HG03139 (cell line): ENCODE measurements at regions not wholly inside any gene's neighbourhood (a gene's known extent, or its start where the extent isn't known, plus 50 kb on each side); places are given as distances from the start of the nearest gene placed in this dataset.
"Not testable (repeated sequence)": the region's sequence is repeated elsewhere in the genome, so short reads cannot be mapped to it uniquely, and the experiment has no call there.

Source experiments
- ATAC-seq: cut with Tn5 transposase; IDR thresholded peaks from one replicate; pipeline ENCODE4 v1.9.1; 2021; ENCODE audit not compliant: unreplicated experiment

DNA sequence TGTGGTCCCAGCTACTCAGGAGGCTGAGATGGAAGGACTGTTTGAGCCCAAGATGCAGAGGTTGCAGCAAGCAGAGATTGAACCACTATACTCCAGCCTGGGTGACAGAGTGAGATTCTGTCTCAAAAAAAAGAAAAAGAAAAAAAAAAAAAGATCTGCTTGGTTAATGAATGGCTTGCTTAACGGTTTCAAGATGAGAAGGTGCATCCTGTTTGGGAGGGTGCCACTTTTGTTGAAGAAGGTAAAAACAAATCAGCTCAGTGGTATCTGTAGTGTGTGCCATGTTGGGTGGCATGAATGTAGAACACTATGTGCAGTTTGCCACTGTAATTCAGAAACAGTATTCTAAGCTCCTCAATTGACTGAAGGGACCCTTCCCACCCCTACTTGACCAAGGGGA, 94.9 kb upstream of the ETV3 start:
- peak; percentile 71 for ATAC-seq

DNA sequence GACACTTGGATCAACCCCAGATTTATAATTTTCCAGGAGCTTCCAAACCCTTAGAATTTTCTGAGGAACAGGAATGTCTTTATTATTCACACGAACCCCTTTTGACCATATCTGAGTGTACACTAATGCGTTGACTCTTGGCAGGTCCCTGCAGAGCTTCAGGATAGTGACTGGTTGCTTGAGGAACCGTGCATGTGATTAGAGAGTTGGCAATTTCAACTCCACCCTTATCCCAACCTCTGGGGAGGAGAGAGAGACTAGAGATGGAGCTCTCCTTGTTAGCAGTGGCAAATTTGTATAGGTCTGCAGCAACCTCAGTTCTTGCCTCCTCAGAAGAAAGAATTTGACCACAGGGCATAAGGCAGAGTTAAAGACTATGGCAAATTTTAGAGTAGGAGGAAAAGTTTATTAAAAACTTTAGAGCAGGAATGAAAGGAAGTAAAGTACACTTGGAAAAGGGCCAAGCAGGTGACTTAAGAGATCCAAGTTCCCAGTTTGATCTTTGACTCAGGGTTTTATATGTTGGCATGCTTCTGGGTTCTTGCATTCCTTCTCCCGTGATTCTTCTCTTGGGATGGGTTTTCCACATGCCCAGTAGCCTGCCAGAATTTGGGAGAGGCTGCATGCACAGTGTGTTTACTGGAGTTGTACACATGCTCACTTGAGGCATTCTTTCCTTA, 93.8 kb upstream of the ETV3 start:
- ATAC-seq = no peak

DNA sequence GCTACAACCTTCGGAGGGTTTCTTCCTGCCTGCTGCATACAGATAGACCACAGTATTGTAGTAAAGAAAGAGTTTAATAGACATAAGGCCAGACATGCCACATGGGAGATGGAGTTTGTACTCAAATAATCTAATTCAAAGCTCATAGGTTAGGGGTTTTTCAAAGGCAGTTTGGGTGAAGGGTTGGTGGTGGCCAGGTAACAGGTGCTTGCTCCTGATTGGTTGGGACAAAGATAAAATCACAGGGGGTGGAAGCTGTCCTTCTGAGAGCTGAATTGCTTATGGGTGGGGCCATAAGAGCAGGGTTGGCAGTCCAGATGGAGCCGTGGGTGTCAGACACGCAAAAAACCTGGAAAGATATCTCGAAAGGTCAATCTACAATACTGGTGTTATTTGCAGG, 92.3 kb upstream of the ETV3 start:
- ATAC-seq = no peak

DNA sequence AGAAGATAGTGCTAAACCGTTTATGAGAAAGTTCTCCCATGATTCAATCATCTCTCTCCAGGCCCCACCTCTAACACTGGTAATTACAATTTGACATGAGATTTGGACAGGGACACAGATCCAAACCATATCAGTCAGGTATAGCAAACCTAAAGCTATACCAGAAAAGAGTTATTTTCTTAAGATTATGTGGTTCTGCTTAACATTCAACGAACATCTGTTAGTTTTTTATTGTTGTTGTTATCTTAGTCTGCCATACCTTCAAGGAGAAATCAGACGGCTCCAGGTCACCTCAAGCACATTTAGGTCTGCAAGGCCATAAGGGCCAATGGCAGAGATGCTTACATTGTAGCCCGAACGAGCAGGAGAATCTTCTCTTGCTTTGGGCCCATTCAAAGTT, 89.5 kb upstream of the ETV3 start:
- ATAC-seq = no peak

DNA sequence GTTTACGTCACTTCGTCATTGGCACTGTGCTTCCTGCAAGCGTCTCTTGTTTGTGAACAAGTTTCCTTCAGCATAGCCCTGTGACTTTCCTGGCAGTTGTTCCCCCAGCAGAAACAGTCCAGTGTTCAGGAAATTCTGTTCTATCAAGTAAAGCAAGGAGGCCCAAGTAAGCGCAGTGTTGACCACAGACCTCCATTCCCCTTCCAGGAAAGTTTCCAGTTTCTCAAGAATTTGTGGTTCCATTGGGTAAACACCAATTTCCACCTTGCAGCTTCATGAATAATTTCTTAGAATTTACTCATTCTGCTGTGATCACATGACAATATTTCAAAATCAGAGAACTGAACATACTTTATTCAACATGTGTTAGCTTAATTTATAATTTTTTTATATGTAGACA, 88.5 kb upstream of the ETV3 start:
- no peak for ATAC-seq

DNA sequence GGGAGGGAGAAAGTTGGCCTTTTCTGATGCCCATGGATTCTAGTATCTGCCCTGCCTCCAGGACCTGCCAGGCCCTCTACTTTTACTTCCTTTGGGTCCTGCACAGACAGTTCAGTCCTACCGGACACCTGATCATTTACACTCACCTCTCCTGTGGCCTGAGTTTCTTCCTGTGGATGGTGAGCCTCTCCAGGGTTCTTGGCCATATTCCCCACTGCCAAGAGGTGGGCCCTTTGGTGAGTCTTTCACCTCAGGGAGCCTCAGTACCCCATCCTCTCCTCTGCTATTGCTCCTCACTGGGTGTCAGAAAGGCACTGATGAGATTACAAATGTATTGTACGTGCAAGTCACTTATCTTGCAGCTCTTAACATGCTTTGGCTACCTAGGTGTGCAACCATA, 81.4 kb upstream of the ETV3 start:
- ATAC-seq = no peak

DNA sequence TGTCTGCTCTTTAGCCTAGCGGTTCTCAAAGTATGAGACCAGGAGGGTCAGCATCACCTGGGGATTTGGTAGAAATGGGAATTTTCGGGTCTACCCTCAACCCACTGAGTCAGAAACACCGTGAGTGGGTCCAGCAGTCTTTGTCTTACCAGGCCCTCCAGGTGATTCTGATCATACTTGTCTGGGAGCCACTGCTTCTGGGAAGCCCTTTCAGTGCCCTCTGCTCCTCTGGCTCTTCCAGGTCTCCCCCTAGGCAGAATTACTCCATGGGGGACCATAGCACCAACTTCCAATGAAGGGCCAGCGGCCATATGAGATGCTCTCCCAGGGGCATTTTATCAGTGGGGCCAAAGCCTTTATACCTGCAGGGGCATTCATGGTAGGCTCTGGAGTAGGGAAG, 81.0 kb upstream of the ETV3 start:
- ATAC-seq = no peak

DNA sequence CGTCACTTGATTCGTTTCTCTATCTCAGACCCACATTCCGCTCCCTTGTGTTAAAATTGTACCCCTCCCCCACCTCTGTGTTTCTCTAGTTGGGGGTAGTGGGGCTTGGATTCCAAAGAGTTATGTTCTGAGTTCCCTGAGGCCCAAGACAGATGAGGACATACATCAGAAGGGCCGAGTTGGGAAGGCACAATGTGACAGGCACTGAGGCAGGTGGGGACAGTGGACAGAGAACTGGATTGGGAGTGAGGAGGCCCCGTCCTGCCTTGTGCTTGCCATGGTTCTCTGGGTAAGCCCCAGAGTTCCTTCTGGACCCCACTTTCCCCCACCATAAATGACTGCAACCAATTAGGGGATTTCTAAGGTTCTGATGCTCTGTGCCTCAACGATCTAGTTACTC, 80.5 kb upstream of the ETV3 start:
- ATAC-seq = no peak

DNA sequence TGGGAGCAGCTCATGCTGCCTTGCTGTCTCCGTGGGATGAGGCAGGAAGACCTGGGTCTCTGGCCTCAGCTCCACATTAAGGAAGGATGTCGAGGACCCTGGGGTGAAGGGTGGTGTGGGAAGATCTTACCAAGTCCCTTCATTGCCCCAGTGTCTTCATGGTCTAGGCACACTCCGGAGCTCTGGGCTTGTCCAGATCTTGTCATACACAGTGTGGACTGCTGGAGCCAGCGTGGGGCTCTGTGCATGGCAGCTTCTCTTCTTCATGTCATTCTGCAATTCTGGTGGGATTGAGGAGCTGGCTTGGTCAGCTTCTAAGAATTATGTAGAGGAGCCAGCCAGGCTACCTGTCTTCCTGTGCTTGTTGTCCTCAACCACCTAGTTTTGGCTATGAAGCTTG, 79.3 kb upstream of the ETV3 start:
- ATAC-seq = no peak

DNA sequence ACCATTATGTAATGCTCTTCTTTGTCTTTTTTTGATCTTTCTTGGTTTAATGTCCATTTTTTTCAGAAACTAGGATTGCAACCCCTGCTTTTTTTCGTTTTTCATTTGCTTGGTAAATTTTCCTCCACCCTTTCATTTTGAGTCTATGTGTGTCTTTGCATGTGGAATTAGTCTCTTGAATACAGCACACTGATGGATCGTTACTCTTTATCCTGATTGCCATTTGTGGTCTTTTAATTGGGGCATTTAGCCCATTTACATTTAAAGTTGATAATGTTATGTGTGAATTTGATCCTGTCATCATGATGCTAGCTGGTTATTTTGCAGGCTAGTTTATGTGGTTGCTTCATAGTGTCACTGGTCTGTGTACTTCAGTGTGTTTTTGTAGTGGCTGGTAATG, 75.6 kb upstream of the ETV3 start:
- no peak for ATAC-seq

DNA sequence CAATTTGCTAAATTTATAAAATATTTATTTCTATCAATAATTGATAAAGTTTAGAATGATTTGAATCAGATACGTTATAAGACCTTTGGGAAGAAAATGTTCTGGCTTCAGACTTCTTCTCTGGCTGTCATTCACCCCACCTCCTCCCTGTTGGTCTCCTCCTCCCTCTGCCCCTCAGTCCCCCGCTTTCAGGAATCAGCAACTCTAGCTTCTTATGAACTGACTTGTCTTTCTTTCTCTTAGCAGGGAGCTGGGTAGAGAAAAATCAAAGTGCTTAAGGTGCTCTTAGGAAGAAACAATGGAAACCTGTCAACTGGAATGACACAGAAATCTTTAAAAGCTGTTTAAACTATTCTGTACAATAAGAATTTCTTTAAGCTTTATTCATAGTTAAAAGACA, 71.3 kb upstream of the ETV3 start:
- no peak for ATAC-seq

DNA sequence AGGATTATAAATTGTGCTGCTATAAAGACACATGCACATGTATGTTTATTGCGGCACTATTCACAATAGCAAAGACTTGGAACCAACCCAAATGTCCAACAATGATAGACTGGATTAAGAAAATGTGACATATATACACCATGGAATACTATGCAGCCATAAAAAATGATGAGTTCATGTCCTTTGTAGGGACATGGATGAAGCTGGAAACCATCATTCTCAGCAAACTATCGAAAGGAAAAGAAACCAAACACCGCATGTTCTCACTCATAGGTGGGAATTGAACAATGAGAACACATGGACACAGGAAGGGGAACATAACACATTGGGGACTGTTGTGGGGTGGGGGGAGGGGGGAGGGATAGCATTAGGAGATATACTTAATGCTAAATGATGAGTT, 67.8 kb upstream of the ETV3 start:
- not testable (repeated sequence) for ATAC-seq

DNA sequence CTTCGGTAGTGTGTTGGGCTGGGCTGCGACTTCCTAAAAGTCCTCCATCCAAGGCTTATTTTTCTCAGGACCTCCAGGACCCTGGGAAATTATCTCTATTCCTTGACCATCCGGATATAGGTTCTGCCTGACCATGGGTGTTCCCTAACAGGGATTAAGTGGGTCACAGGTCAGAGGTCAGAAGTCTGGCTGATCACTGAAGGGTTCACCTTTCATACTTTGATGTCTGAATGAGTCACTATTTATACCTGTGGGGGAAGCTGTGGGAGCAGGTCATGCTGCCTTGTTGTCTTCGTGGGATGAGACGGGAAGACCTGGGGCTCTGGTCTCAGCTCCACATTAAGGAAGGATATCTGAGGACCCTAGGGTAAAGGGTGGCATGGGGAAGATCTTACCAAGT, 65.0 kb upstream of the ETV3 start:
- no peak for ATAC-seq

DNA sequence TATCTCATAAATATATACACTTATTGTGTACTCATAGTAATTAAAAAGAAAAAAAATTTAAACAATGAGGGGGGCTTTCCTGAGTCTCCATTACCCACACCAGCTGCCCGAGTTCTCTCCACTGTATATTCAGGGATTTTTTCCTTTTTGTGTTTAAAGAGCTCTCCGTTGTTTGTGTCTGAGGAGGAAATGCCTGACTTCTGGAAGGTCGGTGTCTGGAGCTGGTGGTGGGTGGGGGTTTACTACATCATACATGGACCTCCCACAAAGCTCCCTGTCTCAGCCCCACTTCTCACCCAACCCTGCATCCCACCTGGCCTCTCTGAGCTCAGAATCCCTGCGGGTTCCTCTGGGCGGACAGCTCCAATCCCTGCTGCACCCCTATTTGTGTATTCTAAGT, 64.1 kb upstream of the ETV3 start:
- no peak for ATAC-seq

DNA sequence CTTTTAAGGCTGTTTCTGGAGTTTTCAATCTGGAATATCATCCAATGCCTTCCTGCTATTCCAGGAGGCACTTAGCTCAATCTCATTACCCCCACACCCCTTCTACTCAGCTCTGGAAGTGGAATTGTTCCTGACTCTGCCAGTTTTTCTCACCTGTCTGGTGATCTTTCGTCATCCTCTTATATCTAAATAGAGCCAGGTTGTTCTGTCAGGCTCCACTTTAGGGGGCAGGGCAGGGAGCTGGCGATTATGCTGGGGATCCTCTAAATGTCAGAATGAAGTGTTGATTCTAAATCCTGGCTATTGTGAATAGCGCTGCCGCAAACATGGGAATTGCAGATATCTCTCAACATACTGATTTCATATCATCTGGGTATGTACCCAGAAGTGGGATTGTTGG, 63.6 kb upstream of the ETV3 start:
- no peak for ATAC-seq

DNA sequence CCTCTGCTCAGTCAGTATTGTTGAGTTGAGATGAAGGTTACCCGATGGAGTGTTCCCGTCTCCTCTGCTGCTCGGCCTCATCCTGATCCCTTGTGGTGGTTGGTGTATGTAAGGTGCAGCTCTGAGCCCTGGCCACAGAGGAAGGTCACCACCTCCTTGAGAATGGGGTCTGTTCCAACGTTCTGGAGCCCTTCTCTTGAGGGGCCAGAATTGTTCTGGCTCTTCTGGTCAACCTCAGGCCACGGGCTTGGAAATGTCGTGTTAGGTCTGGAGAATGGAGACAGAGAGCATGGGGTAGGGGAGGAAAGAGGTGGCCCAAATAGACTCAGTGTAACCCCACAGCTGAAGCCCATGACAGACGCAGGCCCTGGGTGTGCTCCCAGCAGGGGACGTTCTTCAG, 62.3 kb upstream of the ETV3 start:
- ATAC-seq = no peak

DNA sequence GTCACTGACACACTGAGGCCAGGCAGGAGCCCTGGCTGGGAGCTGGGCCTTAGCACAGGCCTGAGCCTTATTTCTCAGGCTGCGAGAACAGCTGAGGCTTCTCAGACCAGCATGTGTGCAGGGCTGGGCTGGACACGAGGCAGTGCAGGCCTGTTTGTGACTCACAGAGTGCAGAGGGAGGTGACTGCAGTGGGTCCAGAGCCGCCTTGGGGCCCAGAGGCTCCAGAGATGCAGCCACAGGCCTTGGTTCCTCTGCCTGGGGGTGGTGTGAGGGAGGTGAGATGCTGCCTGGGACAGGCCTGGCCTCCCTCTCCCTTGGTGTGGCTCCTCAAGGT, 61.2 kb upstream of the ETV3 start:
- ATAC-seq = no peak

DNA sequence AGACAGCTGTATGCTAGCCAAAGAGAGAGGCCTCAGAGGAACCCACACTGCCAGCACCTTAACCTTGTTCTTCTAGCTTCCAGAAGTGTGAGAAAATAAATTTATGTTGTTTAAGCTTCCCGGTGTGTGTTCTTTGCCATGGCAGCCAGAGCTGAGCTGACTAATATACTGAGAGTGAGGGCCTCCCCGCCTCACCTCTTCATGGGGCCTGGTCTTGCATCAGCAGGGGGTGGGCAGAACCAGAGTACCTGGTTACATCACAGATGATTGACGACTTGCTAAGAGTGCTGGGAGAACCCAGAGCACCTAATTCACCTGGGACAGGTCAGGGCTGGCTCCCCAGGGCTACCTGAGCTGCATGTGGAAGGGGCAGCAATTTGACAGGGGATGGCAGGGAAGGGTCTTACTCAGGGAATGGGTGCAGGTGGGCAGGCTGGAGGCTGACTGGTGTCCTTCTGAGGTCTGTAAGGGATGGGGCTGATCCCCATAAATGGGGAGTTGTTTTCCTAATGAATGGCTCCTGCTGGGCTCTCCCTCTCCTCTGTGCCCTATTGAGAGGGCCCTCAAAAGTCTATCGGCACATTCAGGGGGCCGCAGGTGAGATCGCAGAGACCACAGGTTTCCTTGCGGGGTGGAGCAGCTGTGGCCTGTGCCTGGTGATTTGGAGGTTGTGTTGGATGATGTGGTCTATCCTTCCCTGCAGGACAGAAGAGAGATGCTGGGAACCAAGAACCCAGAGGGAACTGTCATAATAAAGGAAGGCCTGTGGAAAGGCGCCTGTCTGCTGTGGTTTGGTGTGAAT, 60.6 kb upstream of the ETV3 start:
- ATAC-seq = no peak

DNA sequence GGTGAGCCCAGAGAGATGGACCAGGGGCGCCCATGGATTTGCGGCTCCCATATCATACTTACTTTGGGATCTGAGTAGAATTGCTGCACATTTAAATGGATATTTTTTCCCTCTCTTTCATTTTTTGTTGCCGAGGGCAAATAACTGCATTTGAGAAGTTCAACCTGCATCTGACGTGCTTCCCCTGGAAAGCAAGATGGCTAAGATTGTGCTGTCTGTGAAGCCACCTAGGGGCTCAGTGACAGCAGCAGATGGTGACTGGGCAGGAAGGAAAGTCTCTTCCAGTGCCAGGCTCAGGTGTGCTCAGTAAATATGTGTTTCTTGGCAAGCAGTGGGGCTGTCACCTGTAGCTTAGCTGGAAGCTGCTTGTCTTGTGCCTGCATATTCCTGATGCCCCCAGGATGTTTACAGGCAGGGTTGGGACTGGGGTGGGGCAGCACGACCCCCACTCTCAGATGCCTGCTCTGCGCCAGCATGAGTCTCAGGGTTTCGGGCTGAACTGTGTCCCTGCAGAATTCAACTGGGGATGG, 59.8 kb upstream of the ETV3 start:
- no peak for ATAC-seq

DNA sequence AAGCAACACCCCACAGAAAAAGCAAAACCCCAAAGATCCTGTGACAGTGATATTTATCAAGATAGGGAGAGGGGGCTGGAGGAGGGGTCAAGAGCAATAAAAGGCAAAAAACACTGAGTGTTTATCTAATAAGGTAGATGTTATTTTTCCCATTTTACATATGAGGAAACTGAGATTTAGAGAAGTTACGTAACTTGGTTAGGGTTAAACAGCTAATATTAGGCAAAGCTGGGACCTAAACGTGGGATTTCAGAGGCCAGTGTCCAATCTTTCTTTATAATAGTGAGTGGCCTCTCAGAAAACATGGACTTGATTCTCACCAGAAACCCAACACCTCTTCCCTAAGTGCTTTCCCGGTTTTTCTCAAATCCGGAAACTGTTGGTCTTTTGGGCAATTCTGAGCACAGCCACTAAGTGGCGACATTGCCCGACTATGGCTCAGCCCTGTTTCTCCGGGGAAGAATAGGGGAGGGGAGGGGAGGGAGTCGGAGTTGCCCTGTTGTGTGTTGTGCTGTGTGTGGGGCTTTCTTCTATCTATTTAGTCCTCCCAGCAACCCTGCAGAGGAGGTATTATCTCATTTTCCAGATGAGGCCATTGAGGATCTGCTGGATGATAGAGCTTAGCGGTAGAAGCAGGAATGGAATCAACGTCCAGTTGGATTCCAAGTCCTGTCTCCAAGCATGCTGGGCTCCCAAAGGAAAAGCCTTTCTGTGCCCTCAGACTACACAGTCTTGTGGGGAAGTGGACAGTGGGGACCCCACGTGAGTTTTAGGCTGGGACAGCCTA, 58.7 kb upstream of the ETV3 start:
- not testable (repeated sequence) for ATAC-seq

DNA sequence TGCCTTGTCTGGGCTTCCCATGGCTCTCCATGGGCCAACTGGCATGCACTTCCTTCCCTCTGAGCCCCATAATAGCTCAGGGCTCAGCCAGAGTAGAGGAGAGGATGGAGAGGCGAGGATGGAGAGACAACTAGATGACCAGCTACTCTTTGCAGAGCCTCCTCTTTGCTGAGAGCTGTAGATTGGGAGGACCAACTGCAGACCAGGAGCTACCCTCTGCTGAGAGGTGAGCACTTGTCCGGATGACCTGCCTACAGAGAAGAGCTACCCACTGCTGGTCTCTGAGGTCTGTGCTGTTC, 58.0 kb upstream of the ETV3 start:
- no peak for ATAC-seq
